H1 (cell line): ENCODE measurements at regions not wholly inside any gene's neighbourhood (a gene's known extent, or its start where the extent isn't known, plus 50 kb on each side); places are given as distances from the start of the nearest gene placed in this dataset.
"Not testable (repeated sequence)": the region's sequence is repeated elsewhere in the genome, so short reads cannot be mapped to it uniquely, and the experiment has no call there.

Experiments used
- CTCF ChIA-PET: fragments of 300-600 bp; sonication (Branson Sonifier 250); formaldehyde crosslinking; loops from one replicate; lab custom pipeline; 2021; ENCODE audit not compliant: partially characterized antibody; lab: Charles Lee
- POLR2A ChIA-PET: fragments of 300-600 bp; sonication (Branson Sonifier 250); formaldehyde crosslinking; loops from one replicate; lab custom pipeline; 2021; ENCODE audit warnings: inconsistent platforms; ENCODE audit not compliant: partially characterized antibody; lab: Charles Lee
- DNase-seq, 2 experiments: peaks; one replicate each; pipeline versions ENCODE4 v3.0.0 to v3.0.0-alpha.2; 2010 to 2022; ENCODE audit warnings: low spot score in 2 of 2, low read depth in 1 of 2, mixed read lengths in 1 of 2
- FAIRE-seq: peaks from 2 replicates; lab custom pipeline; 2011; peaks lifted over from hg19 to GRCh38; lab: Jason Lieb, UNC
- H2AFZ ChIP-seq: 2 replicates; pipeline ENCODE4 v1.8.1; 2012; ENCODE audit warnings: low read length, inconsistent platforms
- H2AK5ac ChIP-seq: 2 replicates; pipeline ENCODE4 v1.6.1; 2013; ENCODE audit warnings: low read depth, low read length
- H2BK120ac ChIP-seq: replicated peaks from 2 replicates; pipeline ENCODE3; 2013; ENCODE audit warnings: low read depth, low read length, inconsistent platforms
- H2BK12ac ChIP-seq: 2 replicates; pipeline ENCODE4 v1.6.1; 2013; ENCODE audit warnings: low read depth, low read length
- H2BK15ac ChIP-seq: 2 replicates; pipeline ENCODE4 v1.6.1; 2013; ENCODE audit warnings: low read length
- H2BK20ac ChIP-seq: 2 replicates; pipeline ENCODE4 v1.6.1; 2013; ENCODE audit warnings: low read length
- H2BK5ac ChIP-seq: 2 replicates; pipeline ENCODE4 v1.6.1; 2013; ENCODE audit warnings: low read depth, low read length
- H3K14ac ChIP-seq: 2 replicates; pipeline ENCODE4 v1.6.1; 2013; ENCODE audit warnings: inconsistent platforms; ENCODE audit not compliant: insufficient read length
- H3K18ac ChIP-seq: 2 replicates; pipeline ENCODE4 v1.6.1; 2013; ENCODE audit warnings: low read length; ENCODE audit errors: extremely low read depth
- H3K23ac ChIP-seq: 2 replicates; pipeline ENCODE4 v1.6.1; 2013; ENCODE audit warnings: inconsistent platforms; ENCODE audit not compliant: insufficient read length
- H3K23me2 ChIP-seq: 2 replicates; pipeline ENCODE4 v1.6.1; 2013; ENCODE audit warnings: low read depth, low read length
- H3K27ac ChIP-seq: 2 replicates; pipeline ENCODE4 v1.6.1; 2011; ENCODE audit warnings: low read depth, low read length, inconsistent platforms
- H3K27me3 ChIP-seq, 4 experiments: replicated peaks in 1 of 4; 1 replicate in 1 of 4; 2 replicates in 3 of 4; pipeline versions ENCODE4 v1.6.1 to v1.8.1; 2011 to 2013; ENCODE audit warnings: low read length in 3 of 4, mild to moderate bottlenecking in 3 of 4, inconsistent platforms in 2 of 4, mixed read lengths in 2 of 4, moderate library complexity in 1 of 4; ENCODE audit not compliant: control insufficient read depth in 3 of 4, insufficient read depth in 3 of 4; ENCODE audit errors: extremely low read depth in 1 of 4
- H3K36me3 ChIP-seq, 4 experiments: 2 replicates each; pipeline versions ENCODE4 v1.6.1 to v1.8.1; 2011 to 2013; ENCODE audit warnings: mild to moderate bottlenecking in 4 of 4, low read length in 3 of 4, moderate library complexity in 2 of 4, control low read depth in 1 of 4, inconsistent platforms in 1 of 4; ENCODE audit not compliant: insufficient read depth in 4 of 4, control insufficient read depth in 2 of 4
- H3K4ac ChIP-seq: replicated peaks from 2 replicates; pipeline ENCODE3; 2013; ENCODE audit warnings: low read length, low read depth, mixed read lengths, inconsistent platforms; ENCODE audit not compliant: insufficient read length
- H3K4me1 ChIP-seq, 4 experiments: replicated peaks in 1 of 4; 1 replicate in 1 of 4; 2 replicates in 3 of 4; pipeline versions ENCODE4 v1.6.1 to v1.8.1; 2011 to 2013; ENCODE audit warnings: low read length in 3 of 4, inconsistent platforms in 2 of 4, mixed read lengths in 1 of 4; ENCODE audit not compliant: insufficient read depth in 4 of 4, control insufficient read depth in 3 of 4
- H3K4me2 ChIP-seq, 2 experiments: 2 replicates each; pipeline versions ENCODE4 v1.6.1 to v1.8.1; 2011 to 2013; ENCODE audit warnings: low read depth in 2 of 2, low read length in 2 of 2, control low read depth in 1 of 2, inconsistent platforms in 1 of 2, mild to moderate bottlenecking in 1 of 2; ENCODE audit not compliant: insufficient read depth in 1 of 2
- H3K4me3 ChIP-seq, 4 experiments: fragments of 200-600, 300-600 bp in 1 of 4; sonication (generic), shearing (Covaris generic), sonication (Bioruptor Twin) in 1 of 4; 2 replicates each; pipeline versions ENCODE4 v1.5.1 to v1.8.1; 2011 to 2016; ENCODE audit warnings: low read length in 4 of 4, low read depth in 3 of 4, control low read depth in 2 of 4, inconsistent platforms in 2 of 4, mild to moderate bottlenecking in 2 of 4, mixed read lengths in 1 of 4, moderate library complexity in 1 of 4; ENCODE audit not compliant: insufficient read depth in 2 of 4; ENCODE audit errors: extremely low read depth in 1 of 4
- H3K56ac ChIP-seq: replicated peaks from 2 replicates; pipeline ENCODE3; 2013; ENCODE audit warnings: low read depth, mild to moderate bottlenecking, mixed read lengths, low read length, inconsistent platforms; ENCODE audit not compliant: insufficient read length
- H3K79me1 ChIP-seq: 2 replicates; pipeline ENCODE4 v1.6.1; 2013; ENCODE audit warnings: low read depth, low read length, control low read depth
- H3K79me2 ChIP-seq, 2 experiments: 2 replicates each; pipeline versions ENCODE4 v1.6.1 to v1.8.1; 2012 to 2013; ENCODE audit warnings: low read length in 2 of 2, mild to moderate bottlenecking in 2 of 2, inconsistent platforms in 1 of 2; ENCODE audit not compliant: insufficient read depth in 2 of 2, control insufficient read depth in 1 of 2
- H3K9ac ChIP-seq, 4 experiments: replicated peaks in 1 of 4; 1 replicate in 1 of 4; 2 replicates in 3 of 4; pipeline versions ENCODE4 v1.6.1 to v1.8.1; 2011 to 2013; ENCODE audit warnings: low read depth in 3 of 4, low read length in 3 of 4, control low read depth in 2 of 4, mild to moderate bottlenecking in 2 of 4, moderate library complexity in 2 of 4, inconsistent platforms in 1 of 4; ENCODE audit errors: extremely low read depth in 1 of 4
- H3K9me3 ChIP-seq, 2 experiments: 2 replicates each; pipeline versions ENCODE4 v1.6.1 to v1.8.1; 2012 to 2013; ENCODE audit warnings: mild to moderate bottlenecking in 2 of 2, moderate library complexity in 2 of 2, control low read depth in 1 of 2, inconsistent platforms in 1 of 2, low read depth in 1 of 2, low read length in 1 of 2, mixed read lengths in 1 of 2; ENCODE audit not compliant: insufficient read depth in 2 of 2
- H4K20me1 ChIP-seq, 2 experiments: replicated peaks in 1 of 2; 2 replicates each; pipeline versions ENCODE3 to v1.8.1; 2011 to 2013; ENCODE audit warnings: inconsistent platforms in 2 of 2, low read length in 2 of 2, mild to moderate bottlenecking in 1 of 2; ENCODE audit not compliant: insufficient read depth in 2 of 2, control insufficient read depth in 1 of 2
- H4K5ac ChIP-seq: 2 replicates; pipeline ENCODE4 v1.6.1; 2013; ENCODE audit warnings: low read length, low read depth, mixed read lengths, inconsistent platforms; ENCODE audit not compliant: insufficient read length
- H4K8ac ChIP-seq: 2 replicates; pipeline ENCODE4 v1.8.0; 2013; ENCODE audit warnings: mild to moderate bottlenecking, moderate library complexity, low read length, inconsistent platforms; ENCODE audit not compliant: insufficient read depth; ENCODE audit errors: extremely low read depth
- H4K91ac ChIP-seq: replicated peaks from 2 replicates; pipeline ENCODE3; 2013; ENCODE audit warnings: low read length, mixed read lengths, inconsistent platforms; ENCODE audit not compliant: insufficient read length
- WGBS, 2 experiments: shearing (Covaris generic) in 1 of 2; methylation state at CpG; one replicate each; pipeline versions ENCODE4 v1.1.6 to v1.1.7; 2013 to 2015; ENCODE audit warnings: low lambda C conversion rate in 2 of 2, mixed read lengths in 2 of 2, inconsistent platforms in 1 of 2, low coverage in 1 of 2, missing lambda C conversion rate in 1 of 2; ENCODE audit not compliant: insufficient replicate concordance in 2 of 2, insufficient coverage in 1 of 2, insufficient read length in 1 of 2; ENCODE audit errors: extremely low coverage in 1 of 2, missing lambda C conversion rate in 1 of 2; 5-methylcytosine and 5-hydroxymethylcytosine counted together

DNA sequence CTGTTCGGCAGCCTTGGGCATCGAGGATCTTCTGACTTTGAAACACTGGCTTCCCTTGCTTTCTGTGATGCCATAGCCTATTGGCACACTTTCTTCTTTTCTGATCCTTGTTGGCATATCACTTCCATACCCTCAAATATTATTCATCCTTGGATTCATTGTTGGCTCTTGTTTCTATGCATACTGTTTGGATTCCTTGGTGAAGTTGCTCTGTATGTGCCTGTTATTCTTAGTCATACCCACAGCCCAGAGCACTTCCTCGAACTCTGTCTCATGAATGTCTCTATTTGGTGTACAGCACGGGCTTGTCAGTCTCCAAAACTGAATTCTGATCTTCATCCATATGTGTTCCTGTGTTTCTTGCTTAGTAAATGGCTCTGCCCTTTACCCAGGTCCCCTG, 63.6 kb downstream of the NPIPB11 start:
- H3K9ac ChIP-seq, H2AK5ac ChIP-seq, H4K20me1 ChIP-seq, POLR2A ChIA-PET, H3K4ac ChIP-seq, DNase-seq, H3K56ac ChIP-seq, H3K14ac ChIP-seq, H4K91ac ChIP-seq, H3K23ac ChIP-seq, H3K79me1 ChIP-seq, H3K36me3 ChIP-seq, CTCF ChIA-PET, H3K4me3 ChIP-seq, H2BK120ac ChIP-seq, H2BK5ac ChIP-seq, H3K27me3 ChIP-seq, H3K4me2 ChIP-seq, H2BK20ac ChIP-seq, H2BK15ac ChIP-seq, FAIRE-seq, H3K18ac ChIP-seq, H4K5ac ChIP-seq, H4K8ac ChIP-seq, H2AFZ ChIP-seq, H2BK12ac ChIP-seq, H3K9me3 ChIP-seq, H3K4me1 ChIP-seq, H3K27ac ChIP-seq, H3K23me2 ChIP-seq, H3K79me2 ChIP-seq: not testable (repeated sequence)
- 92% methylated on average over 4 of the region's 4 CpGs; no CpG with 5 or more reads in 1 of the 2 experiments for WGBS, 2 experiments

DNA sequence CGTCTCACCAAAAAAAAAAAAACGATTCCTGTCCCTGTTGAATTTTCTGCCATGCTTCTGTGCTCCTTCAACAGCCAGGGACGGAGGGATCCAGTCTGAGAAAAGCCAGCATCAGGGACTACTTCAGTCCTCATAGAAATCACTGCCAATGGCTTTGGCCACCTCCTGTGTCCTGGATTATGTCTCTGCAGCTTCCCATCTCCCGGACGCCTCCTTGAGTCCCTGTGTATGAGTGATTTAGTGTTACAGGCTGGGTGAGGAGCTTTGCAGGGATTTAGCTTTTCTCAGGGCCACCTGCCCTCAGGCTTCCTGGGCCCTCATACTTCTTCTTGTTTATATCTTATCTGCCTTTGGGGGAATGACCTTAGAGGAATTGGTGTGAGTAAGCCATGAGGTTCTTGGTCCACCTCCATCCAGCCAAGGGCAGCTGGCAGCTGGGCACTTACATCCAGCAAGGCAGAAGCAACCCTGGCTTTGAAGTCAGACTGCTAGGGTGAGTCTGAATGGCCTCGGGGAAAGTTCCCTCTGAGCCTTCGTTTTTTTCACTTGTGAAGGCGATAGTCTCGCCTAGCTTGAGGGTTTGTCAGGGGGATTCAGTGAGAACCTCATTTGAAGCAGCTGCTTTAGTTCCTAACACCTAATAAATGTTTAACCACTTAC, 65.6 kb downstream of the NPIPB11 start:
- H3K79me2 ChIP-seq, H3K27me3 ChIP-seq, H3K56ac ChIP-seq, H2BK120ac ChIP-seq, H4K91ac ChIP-seq, H3K18ac ChIP-seq, H2BK5ac ChIP-seq, CTCF ChIA-PET, H2AFZ ChIP-seq, H3K36me3 ChIP-seq, H3K23me2 ChIP-seq, H3K4me1 ChIP-seq, H3K9ac ChIP-seq, H4K8ac ChIP-seq, H3K14ac ChIP-seq, H2BK20ac ChIP-seq, FAIRE-seq, H4K20me1 ChIP-seq, H3K4me2 ChIP-seq, DNase-seq, H4K5ac ChIP-seq, H2BK12ac ChIP-seq, POLR2A ChIA-PET, H2BK15ac ChIP-seq, H3K9me3 ChIP-seq, H3K23ac ChIP-seq, H3K4me3 ChIP-seq, H3K79me1 ChIP-seq, H3K4ac ChIP-seq, H2AK5ac ChIP-seq, H3K27ac ChIP-seq: not testable (repeated sequence)
- 87% methylated on average over 9 of the region's 9 CpGs; no CpG with 5 or more reads in 1 of the 2 experiments for WGBS, 2 experiments
